PFSK-1 (cell line): ENCODE measurements at regions not wholly inside any gene's neighbourhood (a gene's known extent, or its start where the extent isn't known, plus 50 kb on each side); places are given as distances from the start of the nearest gene placed in this dataset.

Experiments
- POLR2AphosphoS5 ChIP-seq: IDR thresholded peaks from 2 replicates; pipeline ENCODE4 v1.6.1; 2012; ENCODE audit warnings: low read depth, mild to moderate bottlenecking, control low read depth, low read length, moderate library complexity
- REST ChIP-seq, 2 experiments: IDR thresholded peaks; 2 replicates each; pipeline versions ENCODE4 v1.6.1 to v1.8.0; 2011 to 2012; ENCODE audit warnings: low read depth in 2 of 2, low read length in 2 of 2, control low read depth in 1 of 2, inconsistent platforms in 1 of 2, mild to moderate bottlenecking in 1 of 2, moderate library complexity in 1 of 2; ENCODE audit not compliant: insufficient read depth in 1 of 2
- SIN3A ChIP-seq: IDR thresholded peaks from 2 replicates; pipeline ENCODE4 v1.6.1; 2012; ENCODE audit warnings: mild to moderate bottlenecking, low read length, moderate library complexity, borderline replicate concordance; ENCODE audit not compliant: insufficient read depth
- TAF1 ChIP-seq: IDR thresholded peaks from 2 replicates; pipeline ENCODE4 v1.6.1; 2012; ENCODE audit warnings: low read length, control low read depth, borderline replicate concordance; ENCODE audit not compliant: insufficient read depth

DNA sequence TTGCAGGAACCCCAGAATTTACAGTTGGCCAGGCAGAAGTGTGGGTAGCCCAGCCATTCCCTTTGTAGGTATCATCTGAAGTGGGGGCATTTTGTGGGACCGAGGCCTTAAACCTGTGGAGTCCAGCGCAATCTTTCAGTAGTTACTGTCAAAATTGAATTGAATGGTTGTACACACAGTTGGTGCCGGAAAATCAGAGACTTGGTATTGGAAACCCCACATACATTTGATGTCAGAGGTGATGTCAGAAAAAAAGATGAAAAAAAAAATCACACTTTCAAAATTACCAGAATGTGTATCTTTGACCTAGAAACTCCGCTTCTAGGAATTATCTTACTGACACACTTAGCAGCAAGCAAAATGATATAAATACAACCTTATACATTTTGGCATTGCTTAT, 153.8 kb upstream of the PLXNA4 start:
- TF ChIP-seq POLR2AphosphoS5 (no peak), SIN3A (no peak), REST (IDR thresholded peaks at IDR 0.05; ENCODE audit: insufficient read depth in 1 of 2, low read depth in 2 of 2, low read length in 2 of 2) (no peak), TAF1 (no peak)
